Loucy (cell line): ENCODE measurements at regions not wholly inside any gene's neighbourhood (a gene's known extent, or its start where the extent isn't known, plus 50 kb on each side); places are given as distances from the start of the nearest gene placed in this dataset.

Source experiments
- H2AFZ ChIP-seq: fragments of 200-600 bp; sonication (generic); 2 replicates; pipeline ENCODE4 v1.6.0; 2016; ENCODE audit warnings: antibody characterized with exemption, mild to moderate bottlenecking, low read length, moderate library complexity
- H3F3A ChIP-seq: fragments of 200-600 bp; 2 replicates; pipeline ENCODE4 v1.6.0; 2016; ENCODE audit warnings: antibody characterized with exemption, low read depth, mild to moderate bottlenecking
- H3K27me3 ChIP-seq: fragments of 200-600 bp; sonication (generic); 2 replicates; pipeline ENCODE4 v1.6.1; 2014; ENCODE audit warnings: low read length, mild to moderate bottlenecking; ENCODE audit not compliant: insufficient read depth, poor library complexity, severe bottlenecking
- H3K36me3 ChIP-seq: fragments of 200-600 bp; sonication (generic); 2 replicates; pipeline ENCODE4 v1.6.1; 2016; ENCODE audit warnings: low read length; ENCODE audit not compliant: insufficient read depth
- H3K4me1 ChIP-seq: fragments of 200-600 bp; sonication (generic); 2 replicates; pipeline ENCODE4 v1.5.1; 2014; ENCODE audit warnings: low read length, mild to moderate bottlenecking; ENCODE audit not compliant: insufficient read depth, poor library complexity, severe bottlenecking
- H3K4me2 ChIP-seq: fragments of 200-600 bp; sonication (generic); 2 replicates; pipeline ENCODE4 v1.6.0; 2014; ENCODE audit warnings: antibody characterized with exemption, low read length, low read depth, mild to moderate bottlenecking; ENCODE audit not compliant: poor library complexity, severe bottlenecking
- H3K4me3 ChIP-seq: fragments of 200-600 bp; sonication (generic); 2 replicates; pipeline ENCODE4 v1.5.1; 2014; ENCODE audit warnings: low read length, mild to moderate bottlenecking, mixed read lengths; ENCODE audit not compliant: poor library complexity, severe bottlenecking
- H3K79me2 ChIP-seq: fragments of 200-600 bp; sonication (generic); 2 replicates; pipeline ENCODE4 v1.6.1; 2014; ENCODE audit warnings: low read length; ENCODE audit not compliant: insufficient read depth
- H3K9ac ChIP-seq: fragments of 200-600 bp; sonication (generic); 2 replicates; pipeline ENCODE4 v1.6.0; 2014; ENCODE audit warnings: mild to moderate bottlenecking, low read depth, low read length, moderate library complexity; ENCODE audit not compliant: poor library complexity, severe bottlenecking
- H3K9me2 ChIP-seq: fragments of 200-600 bp; sonication (generic); replicated peaks from 2 replicates; pipeline ENCODE4 v1.6.1; 2016; ENCODE audit warnings: low read depth, low read length, mixed read lengths
- H3K9me3 ChIP-seq: fragments of 200-600 bp; sonication (generic); 2 replicates; pipeline ENCODE4 v1.6.1; 2014; ENCODE audit warnings: mild to moderate bottlenecking, antibody characterized with exemption, low read length, low read depth; ENCODE audit not compliant: insufficient read depth
- H4K20me1 ChIP-seq: fragments of 200-600 bp; sonication (generic); 2 replicates; pipeline ENCODE4 v1.6.0; 2014; ENCODE audit warnings: antibody characterized with exemption, low read length, mild to moderate bottlenecking; ENCODE audit not compliant: insufficient read depth, poor library complexity, severe bottlenecking
- EZH2phosphoT487 ChIP-seq: fragments of 200-600 bp; IDR thresholded peaks from 2 replicates; pipeline ENCODE4 v1.6.1; 2018; ENCODE audit warnings: antibody characterized with exemption, mild to moderate bottlenecking, moderate library complexity, borderline replicate concordance
- TF ChIP-seq, protein P1 (sequence below): fragments of 200-600 bp; sonication (generic); conservative IDR thresholded peaks from 2 replicates; pipeline ENCODE4 v1.5.1; 2014; ENCODE audit warnings: mild to moderate bottlenecking, antibody characterized with exemption, low read length

DNA sequence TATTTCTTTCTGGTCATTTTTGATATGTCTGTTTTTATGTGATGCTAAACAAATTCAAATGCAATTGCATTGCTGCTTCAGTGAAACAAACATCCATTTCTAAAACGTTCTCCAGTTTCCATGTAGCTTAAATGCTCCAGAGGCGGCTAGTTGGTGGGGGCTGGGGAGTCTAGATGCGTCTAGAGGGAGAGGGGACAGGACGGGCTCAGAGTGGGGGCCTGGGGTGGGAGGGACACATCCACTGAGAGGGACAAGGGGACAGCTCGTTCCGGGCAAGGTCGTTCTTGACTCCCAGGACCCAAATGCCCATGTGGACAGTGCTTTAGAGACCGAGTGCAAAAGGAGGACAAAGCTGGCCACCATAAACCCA, 102.3 kb downstream of the FOXL1 start:
- TF ChIP-seq, protein P1, sequence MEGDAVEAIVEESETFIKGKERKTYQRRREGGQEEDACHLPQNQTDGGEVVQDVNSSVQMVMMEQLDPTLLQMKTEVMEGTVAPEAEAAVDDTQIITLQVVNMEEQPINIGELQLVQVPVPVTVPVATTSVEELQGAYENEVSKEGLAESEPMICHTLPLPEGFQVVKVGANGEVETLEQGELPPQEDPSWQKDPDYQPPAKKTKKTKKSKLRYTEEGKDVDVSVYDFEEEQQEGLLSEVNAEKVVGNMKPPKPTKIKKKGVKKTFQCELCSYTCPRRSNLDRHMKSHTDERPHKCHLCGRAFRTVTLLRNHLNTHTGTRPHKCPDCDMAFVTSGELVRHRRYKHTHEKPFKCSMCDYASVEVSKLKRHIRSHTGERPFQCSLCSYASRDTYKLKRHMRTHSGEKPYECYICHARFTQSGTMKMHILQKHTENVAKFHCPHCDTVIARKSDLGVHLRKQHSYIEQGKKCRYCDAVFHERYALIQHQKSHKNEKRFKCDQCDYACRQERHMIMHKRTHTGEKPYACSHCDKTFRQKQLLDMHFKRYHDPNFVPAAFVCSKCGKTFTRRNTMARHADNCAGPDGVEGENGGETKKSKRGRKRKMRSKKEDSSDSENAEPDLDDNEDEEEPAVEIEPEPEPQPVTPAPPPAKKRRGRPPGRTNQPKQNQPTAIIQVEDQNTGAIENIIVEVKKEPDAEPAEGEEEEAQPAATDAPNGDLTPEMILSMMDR, result no peak
- no peak for TF ChIP-seq EZH2phosphoT487
- no peak overlapping the region for H3K4me3 ChIP-seq
- no peak overlapping the region for H2AFZ ChIP-seq

DNA sequence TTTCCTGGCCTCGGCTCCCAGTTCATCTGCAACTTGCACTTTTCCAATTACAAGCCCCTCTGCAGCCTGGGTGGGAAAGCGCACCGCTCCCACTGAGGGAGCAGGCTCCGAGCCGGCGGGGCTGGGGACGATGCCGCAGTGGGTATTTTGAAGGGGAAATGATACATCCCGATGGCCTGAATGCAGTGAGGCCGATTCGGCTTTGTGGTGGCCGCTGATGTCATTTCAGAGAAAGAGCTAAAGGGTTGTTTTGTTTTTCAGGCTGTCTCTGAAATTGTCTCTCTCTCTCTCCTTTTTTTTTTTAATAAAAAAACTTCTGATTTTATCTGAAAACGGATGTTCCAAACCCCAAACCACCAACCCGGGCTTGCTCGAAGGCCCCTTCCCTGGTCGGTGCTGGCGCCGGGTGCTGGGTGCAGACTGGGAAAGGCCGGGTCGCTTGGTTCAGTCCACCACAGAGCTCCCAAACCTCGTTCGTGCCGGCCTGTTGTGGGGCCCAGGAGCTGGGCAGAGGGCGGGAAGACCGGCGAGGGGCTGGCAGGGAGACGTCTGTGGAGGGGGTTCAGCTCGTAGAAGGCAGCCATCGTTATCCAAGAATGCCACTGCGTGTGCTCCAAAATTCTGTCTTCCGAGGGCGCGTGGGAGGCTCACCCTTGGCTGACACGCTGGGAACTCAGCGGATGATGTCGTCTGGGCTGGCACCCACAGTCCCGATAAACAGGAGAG, 102.8 kb downstream of the FOXL1 start:
- H4K20me1 ChIP-seq, result no peaks in the 10 kb centered on the region
- H3K9me2 ChIP-seq, result no peaks in the 10 kb centered on the region
- H3K9me3 ChIP-seq, result no peaks in the 10 kb centered on the region; the same call in 1 of the 2 replicates
- TF ChIP-seq, protein P1, result no peak
- TF ChIP-seq EZH2phosphoT487, result no peak
- H3K36me3 ChIP-seq, result no peaks in the 10 kb centered on the region
- H3K27me3 ChIP-seq, result no peaks in the 10 kb centered on the region
- no peaks in the 10 kb centered on the region for H3K4me1 ChIP-seq
- no peaks in the 10 kb centered on the region for H3K79me2 ChIP-seq
- H3K4me3 ChIP-seq, result no peak overlapping the region
- H2AFZ ChIP-seq, result no peak overlapping the region
- no peak overlapping the region for H3K4me2 ChIP-seq
- no peaks in the 10 kb centered on the region for H3F3A ChIP-seq
- no peak overlapping the region for H3K9ac ChIP-seq

More for the DNA sequence above, 102.3 kb downstream of the FOXL1 start:
- no peaks in the 10 kb centered on the region for H3K9me2 ChIP-seq
- no peaks in the 10 kb centered on the region for H3K36me3 ChIP-seq
- H3K9me3 ChIP-seq, result no peaks in the 10 kb centered on the region; the same call in 1 of the 2 replicates
- H3K4me1 ChIP-seq, result no peaks in the 10 kb centered on the region
- no peaks in the 10 kb centered on the region for H3K79me2 ChIP-seq
- no peaks in the 10 kb centered on the region for H3F3A ChIP-seq
- no peaks in the 10 kb centered on the region for H3K27me3 ChIP-seq
- H3K4me2 ChIP-seq, result no peak overlapping the region
- H4K20me1 ChIP-seq, result no peaks in the 10 kb centered on the region
- H3K9ac ChIP-seq, result no peak overlapping the region

DNA sequence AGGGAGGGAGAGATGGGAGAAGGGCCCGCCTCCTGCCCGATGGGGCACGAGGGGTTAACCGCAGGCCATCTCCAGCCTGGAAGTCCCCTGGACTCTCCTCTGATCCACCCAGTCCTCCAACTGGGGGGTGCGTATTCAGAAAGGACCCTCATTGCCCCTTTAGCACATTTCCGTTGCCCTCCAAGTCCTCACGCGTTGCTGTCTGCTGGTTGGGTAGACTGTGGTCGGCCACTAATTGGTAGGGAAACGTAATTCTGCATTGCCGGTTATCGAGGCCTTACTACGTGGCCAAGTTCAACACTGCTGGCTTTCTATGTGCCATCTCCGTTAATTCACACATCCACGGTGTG, 103.4 kb downstream of the FOXL1 start:
- no peaks in the 10 kb centered on the region for H3K9me2 ChIP-seq
- H3K79me2 ChIP-seq, result no peaks in the 10 kb centered on the region
- H3F3A ChIP-seq, result no peaks in the 10 kb centered on the region
- no peak overlapping the region for H2AFZ ChIP-seq
- H3K36me3 ChIP-seq, result no peaks in the 10 kb centered on the region
- H3K9me3 ChIP-seq, result no peaks in the 10 kb centered on the region; the same call in 1 of the 2 replicates
- H3K9ac ChIP-seq, result no peak overlapping the region
- no peaks in the 10 kb centered on the region for H3K4me1 ChIP-seq
- H3K4me2 ChIP-seq, result no peak overlapping the region
- TF ChIP-seq, protein P1, result no peak
- TF ChIP-seq EZH2phosphoT487, result no peak
- no peak overlapping the region for H3K4me3 ChIP-seq
- H4K20me1 ChIP-seq, result no peaks in the 10 kb centered on the region
- H3K27me3 ChIP-seq, result no peaks in the 10 kb centered on the region
